ENCODE measurements at regions not wholly inside any gene's neighbourhood (a gene's known extent, or its start where the extent isn't known, plus 50 kb on each side); places are given as distances from the start of the nearest gene placed in this dataset.
A peak's percentile ranks its signal among the peaks of the same experiment; 100 is the strongest.

DNA sequence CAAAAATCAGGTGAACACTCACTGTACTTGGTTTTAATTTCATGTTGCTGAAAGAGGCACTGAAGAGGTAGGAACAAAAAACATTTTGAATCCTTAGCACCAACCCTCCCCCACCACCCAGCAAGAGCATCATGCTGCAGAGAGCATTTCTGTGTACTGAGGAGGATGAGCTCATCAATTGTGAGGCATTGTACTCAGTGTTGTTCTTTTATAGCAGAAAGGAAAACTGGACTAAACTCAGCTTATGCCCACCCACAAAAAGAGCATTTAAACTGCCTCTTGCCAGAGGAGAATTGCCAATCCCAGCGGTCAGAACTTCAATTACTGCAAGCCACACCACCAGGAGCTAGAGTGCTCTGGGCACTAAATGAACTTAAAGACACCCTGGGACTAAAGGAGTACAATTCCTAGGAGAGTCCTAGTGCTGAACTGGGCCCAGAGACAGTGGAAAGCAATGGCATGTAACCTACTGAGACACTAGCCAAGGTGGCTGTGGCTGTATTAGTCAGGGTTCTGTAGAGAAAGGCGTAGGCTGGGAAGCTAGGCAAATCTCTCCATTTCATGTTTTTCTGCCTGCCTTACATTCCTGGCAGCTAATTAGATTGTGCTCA, 280.7 kb upstream of the KLHL4 start:
- Mint-ChIP-seq H3K4me1 (ENCODE audit: low read depth) (no peaks in the 10 kb centered on the region), H3K36me3 (ENCODE audit: low read depth) (no peaks in the 10 kb centered on the region), H3K27me3 (ENCODE audit: insufficient read depth) (no peaks in the 10 kb centered on the region), H3K27ac (no peak overlapping the region), H3K4me3 (no peak overlapping the region), H3K9me3 (no peaks in the 10 kb centered on the region; the same call in 1 of the 2 replicates)
- TF ChIP-seq, protein P1, sequence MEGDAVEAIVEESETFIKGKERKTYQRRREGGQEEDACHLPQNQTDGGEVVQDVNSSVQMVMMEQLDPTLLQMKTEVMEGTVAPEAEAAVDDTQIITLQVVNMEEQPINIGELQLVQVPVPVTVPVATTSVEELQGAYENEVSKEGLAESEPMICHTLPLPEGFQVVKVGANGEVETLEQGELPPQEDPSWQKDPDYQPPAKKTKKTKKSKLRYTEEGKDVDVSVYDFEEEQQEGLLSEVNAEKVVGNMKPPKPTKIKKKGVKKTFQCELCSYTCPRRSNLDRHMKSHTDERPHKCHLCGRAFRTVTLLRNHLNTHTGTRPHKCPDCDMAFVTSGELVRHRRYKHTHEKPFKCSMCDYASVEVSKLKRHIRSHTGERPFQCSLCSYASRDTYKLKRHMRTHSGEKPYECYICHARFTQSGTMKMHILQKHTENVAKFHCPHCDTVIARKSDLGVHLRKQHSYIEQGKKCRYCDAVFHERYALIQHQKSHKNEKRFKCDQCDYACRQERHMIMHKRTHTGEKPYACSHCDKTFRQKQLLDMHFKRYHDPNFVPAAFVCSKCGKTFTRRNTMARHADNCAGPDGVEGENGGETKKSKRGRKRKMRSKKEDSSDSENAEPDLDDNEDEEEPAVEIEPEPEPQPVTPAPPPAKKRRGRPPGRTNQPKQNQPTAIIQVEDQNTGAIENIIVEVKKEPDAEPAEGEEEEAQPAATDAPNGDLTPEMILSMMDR (IDR thresholded peaks at IDR 0.05), result no peak
- no peak for DNase-seq

DNA sequence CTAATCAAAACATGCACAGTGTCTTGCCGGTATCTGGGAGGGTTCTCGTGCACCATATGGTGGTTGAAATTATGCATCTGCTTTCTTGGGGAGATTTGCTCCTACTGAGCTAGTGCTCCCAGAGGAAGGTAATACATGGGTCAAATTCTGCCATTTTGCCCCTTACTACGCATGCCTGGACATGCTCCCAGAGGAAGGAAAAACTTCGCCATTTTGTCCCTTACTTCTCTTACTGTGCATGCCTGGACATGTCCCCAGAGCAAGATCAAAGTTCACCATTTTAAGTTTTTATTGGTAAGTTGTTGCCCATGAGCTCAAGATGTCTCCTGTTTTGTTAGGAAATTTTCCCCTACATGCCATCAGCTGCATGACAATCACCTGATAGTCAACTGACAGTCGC, 252.1 kb upstream of the KLHL4 start:
- no peak overlapping the region for H3K27ac Mint-ChIP-seq
- H3K4me1 Mint-ChIP-seq (ENCODE audit: low read depth), result no peaks in the 10 kb centered on the region
- peaks cover 10% of the 10 kb centered on the region for H3K9me3 Mint-ChIP-seq
- H3K27me3 Mint-ChIP-seq (ENCODE audit: insufficient read depth), result no peaks in the 10 kb centered on the region
- DNase-seq, result no peak
- H3K4me3 Mint-ChIP-seq, result no peak overlapping the region
- TF ChIP-seq, protein P1 (IDR thresholded peaks at IDR 0.05), result no peak
- no peaks in the 10 kb centered on the region for H3K36me3 Mint-ChIP-seq (ENCODE audit: low read depth)

DNA sequence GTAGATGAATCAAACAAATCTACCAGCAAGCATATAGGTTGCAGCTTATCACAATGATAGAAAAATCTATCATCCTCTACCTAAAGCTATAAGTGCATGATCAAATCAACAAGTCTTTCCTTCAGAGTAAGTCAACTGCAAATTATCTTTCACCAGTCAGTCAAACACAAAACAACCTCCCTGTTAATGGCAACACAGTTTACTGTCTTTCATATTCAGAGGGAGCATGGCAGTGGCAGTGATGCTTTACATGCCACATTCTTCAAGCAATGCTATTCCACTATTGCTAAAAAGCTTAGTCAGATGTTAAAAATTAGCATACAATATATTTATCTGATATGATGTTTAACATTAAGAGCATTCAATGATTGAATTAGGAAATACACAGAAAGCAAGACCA, 245.1 kb upstream of the KLHL4 start:
- Mint-ChIP-seq H3K27ac (no peak overlapping the region), H3K36me3 (ENCODE audit: low read depth) (no peaks in the 10 kb centered on the region), H3K4me1 (ENCODE audit: low read depth) (no peaks in the 10 kb centered on the region), H3K4me3 (no peak overlapping the region), H3K27me3 (ENCODE audit: insufficient read depth) (no peaks in the 10 kb centered on the region), H3K9me3 (no peaks in the 10 kb centered on the region)
- TF ChIP-seq, protein P1 (IDR thresholded peaks at IDR 0.05), result no peak
- DNase-seq, result no peak

DNA sequence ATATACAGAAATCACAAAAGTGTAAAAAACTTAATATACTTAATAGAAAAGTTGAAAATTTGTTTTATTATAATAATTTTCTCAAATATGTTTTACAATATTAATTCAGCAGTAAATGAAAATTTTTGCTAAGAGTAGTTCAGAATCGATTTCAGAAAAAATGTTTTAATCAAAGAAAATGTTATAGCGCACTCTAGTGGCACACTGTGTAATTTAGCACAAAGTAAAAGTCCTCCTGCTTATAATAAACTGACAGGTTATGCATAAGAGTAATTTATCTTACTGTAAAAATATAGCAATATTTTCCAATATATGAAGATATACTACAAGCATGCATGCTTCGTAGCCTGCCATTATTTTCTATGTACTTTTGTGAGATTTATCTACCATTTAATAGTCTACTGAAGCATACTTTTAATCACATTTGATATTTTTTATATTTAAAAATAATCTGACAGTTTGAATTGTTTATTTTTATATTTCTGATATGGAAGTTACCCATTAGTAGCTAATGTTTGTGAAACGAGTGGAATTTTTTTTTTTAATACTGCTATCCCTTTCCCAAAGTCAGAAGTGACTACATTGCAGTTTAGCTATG, 217.9 kb upstream of the KLHL4 start:
- Mint-ChIP-seq H3K27me3 (ENCODE audit: insufficient read depth) (no peaks in the 10 kb centered on the region), H3K4me3 (no peak overlapping the region), H3K36me3 (ENCODE audit: low read depth) (no peaks in the 10 kb centered on the region), H3K4me1 (ENCODE audit: low read depth) (no peaks in the 10 kb centered on the region), H3K27ac (no peak overlapping the region), H3K9me3 (no peaks in the 10 kb centered on the region)
- TF ChIP-seq, protein P1 (IDR thresholded peaks at IDR 0.05), result peak; percentile 75
- DNase-seq, result no peak

DNA sequence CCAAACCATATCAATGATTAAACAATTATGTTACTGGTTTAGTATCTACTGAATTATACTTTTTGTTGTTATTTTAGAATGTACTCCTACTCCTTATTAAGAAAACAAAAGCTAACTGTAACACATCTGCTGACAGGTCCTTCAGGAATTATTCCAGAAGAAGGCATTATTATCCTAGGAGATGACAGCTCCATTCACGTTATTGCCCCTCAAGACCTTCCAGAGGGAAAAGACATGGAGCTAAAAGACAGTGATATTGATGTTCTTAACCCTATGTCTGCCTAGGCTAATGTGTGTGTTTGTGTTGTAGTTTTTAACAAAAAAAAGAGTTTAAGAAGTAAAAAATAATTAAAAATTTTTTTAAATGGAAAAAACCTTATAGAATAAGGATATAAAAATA, 206.8 kb upstream of the KLHL4 start:
- TF ChIP-seq, protein P1 (IDR thresholded peaks at IDR 0.05), result no peak
- Mint-ChIP-seq H3K4me1 (ENCODE audit: low read depth) (no peaks in the 10 kb centered on the region), H3K9me3 (no peaks in the 10 kb centered on the region; the same call in none of the 2 replicates)

More for the DNA sequence above, 206.8 kb upstream of the KLHL4 start:
- H3K27me3 Mint-ChIP-seq (ENCODE audit: insufficient read depth), result no peaks in the 10 kb centered on the region; the same call in 1 of the 2 replicates
- no peak overlapping the region for H3K27ac Mint-ChIP-seq
- H3K4me3 Mint-ChIP-seq, result no peak overlapping the region
- no peaks in the 10 kb centered on the region for H3K36me3 Mint-ChIP-seq (ENCODE audit: low read depth)
- DNase-seq, result no peak

All from HFFc6 (cell line).